GM12892 (cell line): ENCODE measurements at regions not wholly inside any gene's neighbourhood (a gene's known extent, or its start where the extent isn't known, plus 50 kb on each side); places are given as distances from the start of the nearest gene placed in this dataset.

ENCODE experiments used
- POLR2A ChIP-seq: IDR thresholded peaks from 2 replicates; pipeline ENCODE4 v1.6.1; 2011; ENCODE audit warnings: low read depth, low read length, control low read depth
- POLR2AphosphoS5 ChIP-seq: IDR thresholded peaks from 2 replicates; pipeline ENCODE4 v1.6.1; 2011; ENCODE audit warnings: low read depth, low read length, control low read depth
- TAF1 ChIP-seq: IDR thresholded peaks from 2 replicates; pipeline ENCODE4 v1.6.1; 2011; ENCODE audit warnings: low read depth, mild to moderate bottlenecking, control low read depth, low read length, borderline replicate concordance

DNA sequence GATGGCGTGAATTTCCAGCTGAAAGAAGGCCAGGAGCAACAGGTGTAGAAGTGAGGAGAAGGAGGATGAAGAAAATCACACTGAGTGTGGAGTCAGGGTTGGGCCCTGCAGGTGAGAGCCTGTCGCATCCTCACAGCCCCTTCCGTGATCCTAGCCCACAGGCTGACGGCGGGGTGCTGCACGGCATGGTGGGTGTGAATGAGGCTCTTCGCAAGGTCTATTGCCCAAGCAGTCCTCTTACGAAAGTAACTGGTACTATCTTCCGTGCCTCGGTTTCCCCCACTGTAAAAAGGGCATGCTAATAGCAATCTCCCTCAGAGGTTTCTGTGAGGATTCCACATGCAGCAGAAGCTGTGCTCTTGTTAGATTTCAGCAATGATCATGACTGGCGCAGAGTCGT lies 129.9 kb upstream of the TNS3 start:
- TF ChIP-seq POLR2A (no peak), TAF1 (no peak), POLR2AphosphoS5 (no peak)
